ENCODE measurements at regions not wholly inside any gene's neighbourhood (a gene's known extent, or its start where the extent isn't known, plus 50 kb on each side); places are given as distances from the start of the nearest gene placed in this dataset.

GRCh38 chr6:15044146-15044882, 201.6 kb upstream of the JARID2 start:
- FAIRE-seq: no peak

GRCh38 chr6:15044948-15045347, 200.9 kb upstream of the JARID2 start:
- no peak for FAIRE-seq

GRCh38 chr6:15046751-15047150, 199.1 kb upstream of the JARID2 start:
- no peak for FAIRE-seq

- FAIRE-seq: no peak
Observed at GRCh38 chr6:15048367-15048766, 197.5 kb upstream of the JARID2 start.

GRCh38 chr6:15058200-15059061, 187.4 kb upstream of the JARID2 start:
- no peak for FAIRE-seq

- no peak for FAIRE-seq
Observed at GRCh38 chr6:15061180-15061641, 184.7 kb upstream of the JARID2 start.

GRCh38 chr6:15061908-15062515, 183.9 kb upstream of the JARID2 start:
- FAIRE-seq: no peak

GRCh38 chr6:15062516-15063252, 183.2 kb upstream of the JARID2 start:
- no peak for FAIRE-seq

GRCh38 chr6:15063253-15063853, 182.5 kb upstream of the JARID2 start:
- no peak for FAIRE-seq

- peak; percentile 88 for FAIRE-seq
Observed at GRCh38 chr6:15065261-15065989, 180.4 kb upstream of the JARID2 start.

- FAIRE-seq: no peak
Observed at GRCh38 chr6:15066089-15066758, 179.6 kb upstream of the JARID2 start.

- no peak for FAIRE-seq
Observed at GRCh38 chr6:15073344-15073789, 172.5 kb upstream of the JARID2 start.

GRCh38 chr6:15073883-15074465, 171.9 kb upstream of the JARID2 start:
- no peak for FAIRE-seq

GRCh38 chr6:15074806-15075205, 171.1 kb upstream of the JARID2 start:
- no peak for FAIRE-seq

- FAIRE-seq: no peak
Observed at GRCh38 chr6:15076565-15076964, 169.3 kb upstream of the JARID2 start.

GRCh38 chr6:15077006-15077405, 168.9 kb upstream of the JARID2 start:
- FAIRE-seq: no peak

GRCh38 chr6:15077961-15078360, 167.9 kb upstream of the JARID2 start:
- no peak for FAIRE-seq

- FAIRE-seq: no peak
Observed at GRCh38 chr6:15079288-15079817, 166.5 kb upstream of the JARID2 start.

GRCh38 chr6:15080895-15081294, 165.0 kb upstream of the JARID2 start:
- no peak for FAIRE-seq

- no peak for FAIRE-seq
Observed at GRCh38 chr6:15081447-15081846, 164.4 kb upstream of the JARID2 start.
